Fibroblast of lung (primary cell): ENCODE measurements at regions not wholly inside any gene's neighbourhood (a gene's known extent, or its start where the extent isn't known, plus 50 kb on each side); places are given as distances from the start of the nearest gene placed in this dataset.
"Not testable (repeated sequence)": the region's sequence is repeated elsewhere in the genome, so short reads cannot be mapped to it uniquely, and the experiment has no call there.

ENCODE experiments used
- DNase-seq, 2 donors: peaks; one replicate each; pipeline versions ENCODE4 v3.0.0 to v3.0.0-alpha.2; 2010; ENCODE audit warnings: low read depth in 2 of 2
- H2AFZ ChIP-seq: 2 replicates; pipeline ENCODE4 v1.5.1; 2012; ENCODE audit warnings: low read length, control low read depth, inconsistent platforms
- H3K27ac ChIP-seq: 2 replicates; pipeline ENCODE4 v1.5.1; 2011; ENCODE audit warnings: low read length, control low read depth; ENCODE audit not compliant: insufficient read depth
- H3K27me3 ChIP-seq: 2 replicates; pipeline ENCODE4 v1.5.1; 2011; ENCODE audit warnings: mild to moderate bottlenecking, low read length; ENCODE audit not compliant: control insufficient read depth, insufficient read depth
- H3K36me3 ChIP-seq: 2 replicates; pipeline ENCODE4 v1.5.1; 2011; ENCODE audit warnings: low read length; ENCODE audit not compliant: control insufficient read depth, insufficient read depth
- H3K4me1 ChIP-seq: 2 replicates; pipeline ENCODE4 v1.5.1; 2011; ENCODE audit warnings: low read length; ENCODE audit not compliant: control insufficient read depth, insufficient read depth; ENCODE audit errors: extremely low read depth
- H3K4me2 ChIP-seq: 2 replicates; pipeline ENCODE4 v1.5.1; 2011; ENCODE audit warnings: low read length, control low read depth; ENCODE audit not compliant: insufficient read depth; ENCODE audit errors: extremely low read depth
- H3K4me3 ChIP-seq, 4 experiments: fragments of 200-600 bp in 1 of 4; sonication (generic) in 1 of 4; replicated peaks in 1 of 4; 2 replicates each; pipeline ENCODE4 v1.5.1; 2011 to 2016; ENCODE audit warnings: low read length in 4 of 4, low read depth in 3 of 4, mild to moderate bottlenecking in 3 of 4, control low read depth in 2 of 4, inconsistent platforms in 1 of 4, mixed read lengths in 1 of 4; ENCODE audit not compliant: insufficient read depth in 1 of 4; ENCODE audit errors: control extremely low read depth in 1 of 4
- H3K79me2 ChIP-seq: 2 replicates; pipeline ENCODE4 v1.5.1; 2012; ENCODE audit warnings: mild to moderate bottlenecking, low read length, inconsistent platforms; ENCODE audit not compliant: control insufficient read depth, insufficient read depth
- H3K9ac ChIP-seq: 2 replicates; pipeline ENCODE4 v1.5.1; 2011; ENCODE audit warnings: mild to moderate bottlenecking, low read length, control low read depth; ENCODE audit not compliant: insufficient read depth
- H3K9me3 ChIP-seq: 2 replicates; pipeline ENCODE4 v1.5.1; 2012; ENCODE audit warnings: low read depth, low read length; ENCODE audit not compliant: control insufficient read depth, insufficient read depth
- H4K20me1 ChIP-seq: 2 replicates; pipeline ENCODE4 v1.5.1; 2011; ENCODE audit warnings: low read length; ENCODE audit not compliant: control insufficient read depth, insufficient read depth; ENCODE audit errors: extremely low read depth
- CTCF ChIP-seq, 2 donors: IDR thresholded peaks in 1 of 2; conservative IDR thresholded peaks in 1 of 2; 1 replicate in 1 of 2; 2 replicates in 1 of 2; pipeline ENCODE4 v1.5.1; 2011 to 2012; ENCODE audit warnings: low read length in 2 of 2, control low read depth in 1 of 2, inconsistent platforms in 1 of 2, low read depth in 1 of 2, mild to moderate bottlenecking in 1 of 2
- EZH2 ChIP-seq: IDR thresholded peaks from 2 replicates; pipeline ENCODE4 v1.5.1; 2012; ENCODE audit warnings: low read length, control low read depth, mild to moderate bottlenecking; ENCODE audit errors: missing control alignments

GRCh38 chr3:127438951-127439350 lies 151.1 kb upstream of the PRR20G start:
- H3K4me1 ChIP-seq, result no peaks in the 10 kb centered on the region

GRCh38 chr3:127438371-127438770 lies 150.5 kb upstream of the PRR20G start:
- H3K9ac ChIP-seq, result no peak overlapping the region
- H3K4me2 ChIP-seq, result no peak overlapping the region
- no peaks in the 10 kb centered on the region for H3K79me2 ChIP-seq
- H3K4me3 ChIP-seq, result no peak overlapping the region
- DNase-seq, result no peak
- H3K27ac ChIP-seq, result no peak overlapping the region
- no peak overlapping the region for H2AFZ ChIP-seq
- no peaks in the 10 kb centered on the region for H3K9me3 ChIP-seq
- no peaks in the 10 kb centered on the region for H4K20me1 ChIP-seq
- H3K4me1 ChIP-seq, result no peaks in the 10 kb centered on the region
- H3K36me3 ChIP-seq, result no peaks in the 10 kb centered on the region
- H3K27me3 ChIP-seq, result no peaks in the 10 kb centered on the region
- TF ChIP-seq CTCF (conservative IDR thresholded peaks at IDR 0.05 in 1 of 2, IDR thresholded peaks at IDR 0.05 in 1 of 2; ENCODE audit: low read depth in 1 of 2, low read length in 2 of 2) (no peak), EZH2 (no peak)

More at GRCh38 chr3:127438951-127439350, 151.1 kb upstream of the PRR20G start:
- H3K27ac ChIP-seq, result no peak overlapping the region
- H3K9ac ChIP-seq, result no peak overlapping the region
- no peak for DNase-seq
- H3K27me3 ChIP-seq, result no peaks in the 10 kb centered on the region
- H3K9me3 ChIP-seq, result no peaks in the 10 kb centered on the region
- no peaks in the 10 kb centered on the region for H3K36me3 ChIP-seq
- no peaks in the 10 kb centered on the region for H4K20me1 ChIP-seq
- TF ChIP-seq EZH2, result no peak
- no peak for TF ChIP-seq CTCF (conservative IDR thresholded peaks at IDR 0.05 in 1 of 2, IDR thresholded peaks at IDR 0.05 in 1 of 2; ENCODE audit: low read depth in 1 of 2, low read length in 2 of 2)
- H3K4me3 ChIP-seq, result no peak overlapping the region
- no peaks in the 10 kb centered on the region for H3K79me2 ChIP-seq
- no peak overlapping the region for H2AFZ ChIP-seq
- no peak overlapping the region for H3K4me2 ChIP-seq

- H3K79me2 ChIP-seq, H4K20me1 ChIP-seq, H3K9me3 ChIP-seq, H3K4me1 ChIP-seq, H3K9ac ChIP-seq, H3K27ac ChIP-seq, H3K27me3 ChIP-seq, H3K4me2 ChIP-seq, H2AFZ ChIP-seq, H3K4me3 ChIP-seq, H3K36me3 ChIP-seq, DNase-seq: not testable (repeated sequence)
Measured at GRCh38 chr3:127435299-127435698, 147.5 kb upstream of the PRR20G start.
